HPDE6-E6E7 (cell line): ENCODE measurements at regions not wholly inside any gene's neighbourhood (a gene's known extent, or its start where the extent isn't known, plus 50 kb on each side); places are given as distances from the start of the nearest gene placed in this dataset.
"Not testable (repeated sequence)": the region's sequence is repeated elsewhere in the genome, so short reads cannot be mapped to it uniquely, and the experiment has no call there.

Source experiments
- DNase-seq: peaks from one replicate; pipeline ENCODE4 v3.0.0; 2011; ENCODE audit warnings: missing footprints; ENCODE audit errors: extremely low spot score

- DNase-seq: no peak
Measured at GRCh38 chr15:91356083-91356482, 256.0 kb downstream of the SV2B start.

- no peak for DNase-seq
Measured at GRCh38 chr15:91357011-91357410, 257.0 kb downstream of the SV2B start.

GRCh38 chr15:91357486-91357885 is 257.4 kb downstream of the SV2B start:
- no peak for DNase-seq

- DNase-seq: no peak
Measured at GRCh38 chr15:91358405-91358804, 258.3 kb downstream of the SV2B start.

- not testable (repeated sequence) for DNase-seq
Measured at GRCh38 chr15:91361696-91362095, 261.6 kb downstream of the SV2B start.

- no peak for DNase-seq
Measured at GRCh38 chr15:91366111-91366510, 266.1 kb downstream of the SV2B start.

GRCh38 chr15:91368611-91369010 is 268.6 kb downstream of the SV2B start:
- no peak for DNase-seq

GRCh38 chr15:91369823-91370222 is 269.8 kb downstream of the SV2B start:
- no peak for DNase-seq

GRCh38 chr15:91371345-91371744 is 271.3 kb downstream of the SV2B start:
- not testable (repeated sequence) for DNase-seq

- no peak for DNase-seq
Measured at GRCh38 chr15:91374336-91374735, 274.3 kb downstream of the SV2B start.

- DNase-seq: no peak
Measured at GRCh38 chr15:91376038-91376437, 276.0 kb downstream of the SV2B start.

GRCh38 chr15:91380114-91380513 is 280.1 kb downstream of the SV2B start:
- no peak for DNase-seq

- no peak for DNase-seq
Measured at GRCh38 chr15:91383532-91383931, 283.5 kb downstream of the SV2B start.

GRCh38 chr15:91384189-91384730 is 284.2 kb downstream of the SV2B start:
- no peak for DNase-seq

GRCh38 chr15:91385311-91385710 is 285.3 kb downstream of the SV2B start:
- peak; percentile 15 for DNase-seq

GRCh38 chr15:91393186-91393585 is 293.1 kb downstream of the SV2B start:
- DNase-seq: no peak

GRCh38 chr15:91400481-91400880 is 300.4 kb downstream of the SV2B start:
- no peak for DNase-seq

- DNase-seq: no peak
Measured at GRCh38 chr15:91407269-91407889, 307.3 kb downstream of the SV2B start.

GRCh38 chr15:91408476-91409076 is 308.5 kb downstream of the SV2B start:
- DNase-seq: no peak

- no peak for DNase-seq
Measured at GRCh38 chr15:91409387-91409786, 309.3 kb downstream of the SV2B start.

- DNase-seq: no peak
Measured at GRCh38 chr15:91411586-91411985, 311.5 kb downstream of the SV2B start.

GRCh38 chr15:91412138-91412928 is 312.3 kb downstream of the SV2B start:
- DNase-seq: no peak

GRCh38 chr15:91413142-91413541 is 313.1 kb downstream of the SV2B start:
- DNase-seq: no peak
